ENCODE measurements at regions not wholly inside any gene's neighbourhood (a gene's known extent, or its start where the extent isn't known, plus 50 kb on each side); places are given as distances from the start of the nearest gene placed in this dataset.

DNA sequence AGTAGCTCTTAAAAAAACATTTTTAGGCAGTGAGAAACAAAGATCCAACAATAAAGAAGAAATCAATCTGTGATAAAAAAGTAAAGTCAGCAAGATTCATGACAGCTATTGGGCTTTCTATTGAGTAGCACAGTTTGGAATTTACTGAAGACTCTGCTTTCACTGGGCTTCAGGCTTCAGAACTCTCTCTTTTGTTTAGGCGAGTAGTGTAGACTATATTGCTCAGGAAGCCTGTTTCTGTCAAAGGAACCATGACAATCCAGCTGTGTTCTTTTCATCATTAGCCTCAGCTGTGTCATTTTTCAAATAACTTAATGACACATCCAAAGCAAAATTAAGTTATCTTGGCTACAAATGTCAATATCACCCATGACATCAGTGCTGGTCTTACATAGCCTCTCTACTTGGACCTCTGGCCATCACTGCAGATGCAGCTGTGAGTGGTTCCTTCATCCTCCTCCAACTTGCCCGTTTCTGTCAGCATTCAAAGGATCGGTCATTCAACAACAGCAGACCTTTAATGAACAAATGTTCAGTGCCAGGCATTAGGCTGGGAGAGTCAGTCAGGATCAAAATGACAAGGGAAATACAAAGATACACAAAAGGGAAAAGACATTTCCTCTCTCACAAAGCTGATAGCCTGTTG, 332.8 kb upstream of the MTNR1B start:
- no peak for DNase-seq (ENCODE audit: low read depth, low spot score)
- POLR2A ChIA-PET, result no interaction called here
- CTCF ChIA-PET, result no interaction called here
- no peak overlapping the region for H3K4me3 ChIP-seq (ENCODE audit: low read depth, low read length)
- TF ChIP-seq, protein P1, sequence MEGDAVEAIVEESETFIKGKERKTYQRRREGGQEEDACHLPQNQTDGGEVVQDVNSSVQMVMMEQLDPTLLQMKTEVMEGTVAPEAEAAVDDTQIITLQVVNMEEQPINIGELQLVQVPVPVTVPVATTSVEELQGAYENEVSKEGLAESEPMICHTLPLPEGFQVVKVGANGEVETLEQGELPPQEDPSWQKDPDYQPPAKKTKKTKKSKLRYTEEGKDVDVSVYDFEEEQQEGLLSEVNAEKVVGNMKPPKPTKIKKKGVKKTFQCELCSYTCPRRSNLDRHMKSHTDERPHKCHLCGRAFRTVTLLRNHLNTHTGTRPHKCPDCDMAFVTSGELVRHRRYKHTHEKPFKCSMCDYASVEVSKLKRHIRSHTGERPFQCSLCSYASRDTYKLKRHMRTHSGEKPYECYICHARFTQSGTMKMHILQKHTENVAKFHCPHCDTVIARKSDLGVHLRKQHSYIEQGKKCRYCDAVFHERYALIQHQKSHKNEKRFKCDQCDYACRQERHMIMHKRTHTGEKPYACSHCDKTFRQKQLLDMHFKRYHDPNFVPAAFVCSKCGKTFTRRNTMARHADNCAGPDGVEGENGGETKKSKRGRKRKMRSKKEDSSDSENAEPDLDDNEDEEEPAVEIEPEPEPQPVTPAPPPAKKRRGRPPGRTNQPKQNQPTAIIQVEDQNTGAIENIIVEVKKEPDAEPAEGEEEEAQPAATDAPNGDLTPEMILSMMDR (IDR thresholded peaks at IDR 0.05; ENCODE audit: insufficient read depth, low read length, missing control alignments), result no peak

DNA sequence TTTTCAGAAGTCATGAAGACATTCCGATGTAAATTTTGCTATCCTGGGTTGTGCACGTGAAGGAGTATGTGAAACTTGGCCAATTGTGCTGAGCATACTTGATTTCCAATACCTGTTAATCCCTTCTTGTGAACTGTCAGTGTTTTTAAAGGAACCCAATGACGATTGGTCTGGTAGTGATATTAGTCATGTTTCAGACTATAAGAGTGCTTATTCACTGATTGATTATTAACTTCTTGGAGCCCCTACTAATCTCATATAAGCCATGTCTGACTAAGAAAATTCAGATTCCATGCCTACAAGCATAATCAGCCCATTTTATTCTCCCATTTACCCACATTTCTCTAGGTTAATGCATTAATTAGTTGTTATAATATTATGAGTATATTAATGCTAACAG, 330.8 kb upstream of the MTNR1B start:
- no peak for DNase-seq (ENCODE audit: low read depth, low spot score)
- TF ChIP-seq, protein P1 (IDR thresholded peaks at IDR 0.05; ENCODE audit: insufficient read depth, low read length, missing control alignments), result no peak

DNA sequence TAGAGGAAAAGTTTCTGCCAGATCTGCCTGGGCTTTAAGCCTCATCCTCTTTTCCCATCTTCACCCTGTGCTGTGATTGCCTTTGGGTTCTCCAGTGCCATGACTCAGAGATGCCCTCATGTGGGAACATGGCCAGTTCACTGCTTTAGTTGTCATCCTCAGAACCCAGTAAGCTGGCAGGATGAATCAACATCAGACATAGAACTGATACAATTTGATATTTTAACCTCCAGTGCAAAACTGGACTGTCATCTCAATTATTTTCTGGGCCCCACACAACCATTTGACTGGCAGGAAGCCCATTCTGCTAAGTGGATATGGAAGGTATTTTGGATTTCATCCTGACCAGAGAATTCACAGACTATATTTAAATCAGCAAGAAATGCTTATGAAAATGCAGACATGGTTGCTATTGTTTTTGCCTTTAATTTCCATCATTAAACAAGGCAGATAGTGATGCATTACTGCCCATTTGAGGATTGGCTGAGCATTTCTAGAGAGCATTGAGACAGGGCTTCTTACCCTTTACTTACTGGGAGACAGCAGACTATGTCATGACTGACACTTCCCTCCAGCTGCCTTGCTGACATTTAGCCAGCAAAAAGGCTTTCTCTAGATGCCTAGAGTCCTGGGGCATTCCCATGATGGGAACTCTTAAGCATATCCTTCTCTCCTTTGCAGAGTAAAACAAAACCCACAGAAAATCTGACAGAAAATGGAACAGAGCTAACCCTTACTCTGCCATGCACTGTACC, 327.1 kb upstream of the MTNR1B start:
- no peak overlapping the region for H3K4me3 ChIP-seq (ENCODE audit: low read depth, low read length)
- TF ChIP-seq, protein P1 (IDR thresholded peaks at IDR 0.05; ENCODE audit: insufficient read depth, low read length, missing control alignments), result no peak
- DNase-seq (ENCODE audit: low read depth, low spot score), result no peak
- ChIA-PET CTCF (no interaction called here), POLR2A (no interaction called here)

More for the DNA sequence above, 330.8 kb upstream of the MTNR1B start:
- ChIA-PET POLR2A (no interaction called here), CTCF (no interaction called here)
- H3K4me3 ChIP-seq (ENCODE audit: low read depth, low read length), result no peak overlapping the region

DNA sequence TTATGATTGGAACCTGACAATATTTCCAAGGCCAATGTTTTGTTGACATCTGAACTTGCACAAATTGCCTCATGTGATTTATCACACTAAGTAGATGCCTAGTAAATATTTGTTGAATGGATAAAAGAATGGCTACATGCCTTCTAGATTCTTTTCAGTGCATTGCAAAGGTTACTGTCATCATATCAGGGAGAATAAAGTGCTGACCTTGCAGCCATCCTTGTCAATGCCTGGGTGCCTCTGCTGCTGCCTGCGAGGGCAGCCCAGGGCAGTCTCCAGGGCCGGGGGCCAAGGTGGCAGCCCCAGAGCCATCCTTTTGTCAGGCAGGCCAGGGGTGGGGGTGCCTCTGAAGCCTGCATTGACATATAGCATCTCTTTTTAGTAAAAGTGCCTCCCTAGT, 325.6 kb upstream of the MTNR1B start:
- ChIA-PET CTCF (no interaction called here), POLR2A (no interaction called here)
- no peak overlapping the region for H3K4me3 ChIP-seq (ENCODE audit: low read depth, low read length)
- TF ChIP-seq, protein P1 (IDR thresholded peaks at IDR 0.05; ENCODE audit: insufficient read depth, low read length, missing control alignments), result no peak
- no peak for DNase-seq (ENCODE audit: low read depth, low spot score)

DNA sequence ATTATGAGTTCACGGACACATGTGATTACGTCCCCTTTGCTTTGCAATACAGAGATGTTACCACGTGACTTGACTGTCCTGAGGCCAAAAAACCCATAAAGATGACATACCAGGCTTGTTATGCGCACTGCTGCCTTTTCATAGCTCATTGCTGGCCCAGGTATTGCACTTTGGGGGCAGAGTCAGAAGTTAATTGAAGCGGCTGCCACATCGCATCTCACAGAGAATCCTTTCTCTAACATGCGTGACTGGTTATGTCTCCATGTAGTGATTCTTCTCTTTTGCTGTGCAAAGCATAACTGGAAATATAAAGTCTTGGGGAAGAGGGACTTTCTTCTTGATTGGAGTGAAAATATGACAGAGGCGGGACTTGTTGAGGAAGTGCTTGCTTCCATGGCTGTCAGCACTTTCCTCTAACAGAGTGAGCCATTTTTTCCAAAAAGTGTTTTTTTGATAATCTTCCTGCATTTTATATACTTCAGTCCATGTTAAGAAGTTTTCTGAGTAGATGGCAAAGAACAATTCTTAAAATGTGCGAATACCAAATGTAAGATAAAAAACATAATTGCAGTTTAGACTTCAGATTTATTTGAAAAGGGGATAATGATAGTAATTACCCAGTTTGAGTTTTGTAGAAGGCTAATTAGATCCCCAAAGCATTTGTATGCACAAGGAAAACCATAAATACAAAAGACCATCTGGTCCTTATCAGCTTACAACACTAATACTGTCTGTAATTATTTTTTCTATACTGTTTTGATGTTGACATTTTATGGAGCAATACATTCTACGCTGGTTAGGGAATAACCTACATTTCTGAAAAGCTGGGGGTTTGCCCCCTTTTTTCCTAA, 324.6 kb upstream of the MTNR1B start:
- TF ChIP-seq, protein P1 (IDR thresholded peaks at IDR 0.05; ENCODE audit: insufficient read depth, low read length, missing control alignments), result no peak
- ChIA-PET CTCF (no interaction called here), POLR2A (no interaction called here)
- no peak for DNase-seq (ENCODE audit: low read depth, low spot score)
- H3K4me3 ChIP-seq (ENCODE audit: low read depth, low read length), result no peak overlapping the region

DNA sequence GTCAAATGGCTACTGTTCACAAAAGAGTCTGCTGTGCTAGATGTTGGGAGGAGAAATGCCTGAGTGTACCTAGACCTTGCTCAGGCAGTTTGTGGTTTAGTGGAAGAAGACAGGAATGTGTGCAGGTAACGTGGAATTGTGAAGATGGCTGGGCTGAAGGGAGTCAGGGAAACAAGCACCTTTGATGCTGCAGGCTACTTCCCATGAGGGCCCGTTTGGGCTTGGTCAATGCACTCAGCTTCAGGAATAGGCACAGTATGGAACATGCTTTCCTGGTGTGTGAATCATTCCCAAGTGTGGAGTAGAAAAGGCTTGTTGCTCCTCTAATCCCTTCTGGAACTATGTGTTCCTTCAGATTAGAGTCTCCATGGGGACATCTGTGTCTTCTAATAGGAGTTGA, 318.3 kb upstream of the MTNR1B start:
- no peak overlapping the region for H3K4me3 ChIP-seq (ENCODE audit: low read depth, low read length)
- ChIA-PET POLR2A (no interaction called here), CTCF (no interaction called here)
- DNase-seq (ENCODE audit: low read depth, low spot score), result no peak
- TF ChIP-seq, protein P1 (IDR thresholded peaks at IDR 0.05; ENCODE audit: insufficient read depth, low read length, missing control alignments), result no peak

Data from AG04449 (cell line).